AG10803 (cell line): ENCODE measurements at regions not wholly inside any gene's neighbourhood (a gene's known extent, or its start where the extent isn't known, plus 50 kb on each side); places are given as distances from the start of the nearest gene placed in this dataset.

Experiments used
- DNase-seq: peaks from one replicate; pipeline ENCODE4 v3.0.0; 2010; ENCODE audit warnings: low read depth
- H3K4me3 ChIP-seq: 2 replicates; pipeline ENCODE4 v1.5.1; 2011; ENCODE audit warnings: mild to moderate bottlenecking, low read length, control low read depth
- CTCF ChIP-seq: conservative IDR thresholded peaks from 2 replicates; pipeline ENCODE4 v1.5.1; 2011; ENCODE audit warnings: mild to moderate bottlenecking, low read length, control low read depth, inconsistent platforms

- TF ChIP-seq CTCF, result no peak
These were observed 112.1 kb downstream of the PHETA1 start for GRCh38 chr12:111256629-111257434.

GRCh38 chr12:111255261-111255660 is 113.6 kb downstream of the PHETA1 start:
- no peak for TF ChIP-seq CTCF
- H3K4me3 ChIP-seq, result no peak overlapping the region
- no peak for DNase-seq

More at GRCh38 chr12:111256629-111257434, 112.1 kb downstream of the PHETA1 start:
- no peak overlapping the region for H3K4me3 ChIP-seq
- DNase-seq, result no peak

GRCh38 chr12:111254106-111254505 is 114.8 kb downstream of the PHETA1 start:
- no peak overlapping the region for H3K4me3 ChIP-seq
- no peak for DNase-seq
- no peak for TF ChIP-seq CTCF

- no peak overlapping the region for H3K4me3 ChIP-seq
- no peak for DNase-seq
- no peak for TF ChIP-seq CTCF
These were observed 115.7 kb downstream of the PHETA1 start for GRCh38 chr12:111253213-111253612.

- no peak overlapping the region for H3K4me3 ChIP-seq
- TF ChIP-seq CTCF, result no peak
- no peak for DNase-seq
These were observed 117.1 kb downstream of the PHETA1 start for GRCh38 chr12:111251787-111252186.

GRCh38 chr12:111251058-111251730 is 117.7 kb downstream of the PHETA1 start:
- TF ChIP-seq CTCF, result no peak
- no peak overlapping the region for H3K4me3 ChIP-seq
- DNase-seq, result no peak
